ENCODE measurements at regions not wholly inside any gene's neighbourhood (a gene's known extent, or its start where the extent isn't known, plus 50 kb on each side); places are given as distances from the start of the nearest gene placed in this dataset.

DNA sequence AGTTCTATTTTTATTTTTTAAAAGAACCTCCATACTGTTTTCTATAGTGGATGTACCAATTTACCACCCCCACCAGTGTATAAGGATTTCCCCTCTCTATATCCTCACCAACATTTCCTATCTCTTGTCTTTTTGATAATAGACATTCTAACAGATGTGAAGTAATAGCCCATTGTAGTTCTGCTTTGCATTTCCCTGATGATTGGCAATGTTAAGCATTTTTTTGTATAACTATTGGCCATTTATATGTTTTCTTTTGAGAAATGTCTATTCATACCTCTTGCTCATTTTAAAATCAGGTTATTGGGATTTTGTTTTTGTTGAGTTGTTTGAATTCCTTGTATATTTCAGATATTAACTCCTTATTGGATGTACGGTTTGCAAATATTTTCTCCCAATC lies 251.1 kb upstream of the HTR2C start:
- in situ Hi-C loops (cut with MboI; ENCODE audit: low pct_unique_long_range_greater_than_20kb, low sequenced_read_pairs), result no loop called here
- DNase-seq, result peak; percentile 61

DNA sequence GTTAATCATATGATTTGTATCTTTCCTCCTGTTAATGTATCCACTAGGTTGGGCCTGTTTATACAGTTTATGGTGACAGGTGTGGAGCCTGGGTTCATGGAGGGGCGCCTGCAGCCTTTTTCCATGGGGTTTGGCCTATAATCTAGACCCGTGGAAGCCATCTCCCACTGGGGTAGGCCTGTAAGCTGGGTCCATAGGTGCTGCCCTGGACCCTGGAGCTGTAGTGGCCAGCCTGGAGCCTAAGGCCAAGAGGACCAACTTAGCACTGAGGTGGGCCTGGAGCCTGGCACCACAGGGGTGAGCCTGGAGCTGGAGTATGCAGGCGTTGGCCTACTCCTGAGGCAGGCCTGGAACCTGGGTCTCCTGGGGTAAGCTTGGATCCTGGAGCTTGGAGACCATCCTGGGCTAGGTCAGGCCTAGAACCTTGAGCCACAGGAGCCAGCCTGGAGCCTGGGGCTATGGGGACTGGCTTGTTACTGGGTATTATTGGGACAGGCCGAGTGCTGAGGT lies 249.4 kb upstream of the HTR2C start:
- in situ Hi-C loops (cut with MboI; ENCODE audit: low pct_unique_long_range_greater_than_20kb, low sequenced_read_pairs), result no loop called here
- DNase-seq, result no peak

DNA sequence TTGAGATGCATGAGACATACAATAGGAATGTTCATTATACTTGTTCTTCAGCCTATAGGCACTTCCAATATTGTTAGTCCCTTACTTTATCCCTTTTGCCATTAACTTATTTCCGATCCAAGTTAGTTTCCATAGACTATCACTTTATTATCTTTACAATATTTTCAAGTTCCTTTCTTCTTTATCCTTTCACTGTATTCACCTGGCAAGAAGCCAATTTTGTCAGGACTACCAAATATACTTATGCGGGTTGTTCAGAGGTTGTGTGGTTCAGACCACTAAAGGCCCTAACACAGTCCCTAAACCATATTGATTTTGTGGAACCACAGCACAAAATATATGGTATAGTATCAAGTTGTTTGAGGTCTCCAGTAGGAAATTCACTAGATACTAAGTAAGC lies 245.0 kb upstream of the HTR2C start:
- in situ Hi-C loops (cut with MboI; ENCODE audit: low pct_unique_long_range_greater_than_20kb, low sequenced_read_pairs), result no loop called here
- no peak for DNase-seq

DNA sequence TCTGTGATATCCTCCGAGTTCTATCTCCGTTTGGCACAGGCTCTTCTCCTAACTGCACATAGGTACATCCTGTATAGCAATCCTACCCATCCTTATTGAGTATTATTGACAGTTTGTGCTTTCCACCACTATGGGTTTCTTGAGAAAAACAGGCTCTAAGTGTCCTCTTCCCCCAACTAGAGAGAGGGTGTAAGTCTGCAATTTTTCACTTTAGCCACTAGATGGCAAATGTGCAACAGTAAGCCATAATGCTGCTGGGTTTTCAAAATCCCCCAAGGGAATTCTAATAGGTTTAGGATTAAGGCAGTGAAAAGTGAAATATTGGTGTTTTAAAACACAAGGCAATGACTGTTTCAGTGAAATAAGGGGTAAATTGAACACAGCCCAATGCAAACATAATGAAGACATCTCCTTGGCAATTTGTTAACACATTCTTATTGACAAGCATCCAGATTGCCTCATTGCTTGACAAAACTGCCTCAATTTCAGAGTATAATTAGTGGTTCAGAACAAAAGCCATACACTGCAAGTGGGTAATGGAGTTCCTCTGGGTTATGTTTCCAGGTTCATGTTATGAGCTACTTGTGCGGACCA lies 239.0 kb upstream of the HTR2C start:
- in situ Hi-C loops (cut with MboI; ENCODE audit: low pct_unique_long_range_greater_than_20kb, low sequenced_read_pairs), result no loop called here
- peak; percentile 67 for DNase-seq

DNA sequence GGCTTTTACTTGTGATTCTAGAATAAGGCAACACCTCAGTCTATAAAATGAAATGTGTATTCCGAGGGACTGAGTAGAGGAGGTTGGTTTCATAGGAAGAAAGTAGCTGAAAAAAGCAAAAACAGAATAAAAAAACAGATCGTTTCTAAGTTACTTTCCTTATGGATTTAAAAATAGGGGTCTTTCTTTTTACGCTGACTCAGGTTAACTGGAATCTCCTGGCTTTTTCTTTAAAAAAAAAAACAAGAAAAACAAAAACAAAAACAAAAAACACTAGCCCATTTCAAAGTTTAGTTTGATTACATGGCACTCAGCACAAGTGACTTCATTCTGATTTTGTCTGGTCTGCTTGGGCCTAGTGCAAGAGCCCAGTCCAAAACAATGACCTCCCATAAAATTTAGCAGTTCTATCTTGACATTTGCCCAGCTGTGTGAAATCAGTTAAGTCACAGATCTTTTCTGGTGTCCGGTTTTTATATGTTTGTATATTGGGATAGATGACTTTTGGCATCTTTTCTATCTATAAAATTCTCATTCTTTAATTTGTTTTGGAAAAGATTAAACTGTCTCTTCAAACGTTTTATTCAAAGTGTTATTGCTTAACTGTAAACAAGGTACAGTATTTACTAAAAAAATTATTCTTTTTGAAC lies 222.7 kb upstream of the HTR2C start:
- DNase-seq, result no peak

DNA sequence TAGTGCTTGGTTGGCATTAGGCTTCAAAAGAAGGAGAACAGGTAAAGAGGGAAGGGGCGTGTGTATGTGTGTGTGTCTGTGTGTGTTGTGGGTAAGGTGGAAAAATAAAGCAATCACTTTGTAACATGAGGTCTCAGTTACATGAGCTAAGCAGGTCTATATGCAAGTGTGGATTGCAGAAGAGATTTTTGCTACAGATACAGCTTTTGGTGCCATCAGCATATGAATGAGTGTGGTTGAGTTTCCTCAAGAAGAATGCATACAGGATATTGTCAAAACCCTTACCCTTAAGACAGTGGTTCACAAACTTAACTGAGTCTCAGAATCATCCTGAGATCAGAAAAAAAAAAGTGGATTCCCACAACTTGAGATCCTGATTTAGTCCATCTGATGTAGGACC lies 220.5 kb upstream of the HTR2C start:
- no peak for DNase-seq
- in situ Hi-C loops (cut with MboI; ENCODE audit: low pct_unique_long_range_greater_than_20kb, low sequenced_read_pairs), result no loop called here

More for the DNA sequence above, 222.7 kb upstream of the HTR2C start:
- in situ Hi-C loops (cut with MboI; ENCODE audit: low pct_unique_long_range_greater_than_20kb, low sequenced_read_pairs), result no loop called here

DNA sequence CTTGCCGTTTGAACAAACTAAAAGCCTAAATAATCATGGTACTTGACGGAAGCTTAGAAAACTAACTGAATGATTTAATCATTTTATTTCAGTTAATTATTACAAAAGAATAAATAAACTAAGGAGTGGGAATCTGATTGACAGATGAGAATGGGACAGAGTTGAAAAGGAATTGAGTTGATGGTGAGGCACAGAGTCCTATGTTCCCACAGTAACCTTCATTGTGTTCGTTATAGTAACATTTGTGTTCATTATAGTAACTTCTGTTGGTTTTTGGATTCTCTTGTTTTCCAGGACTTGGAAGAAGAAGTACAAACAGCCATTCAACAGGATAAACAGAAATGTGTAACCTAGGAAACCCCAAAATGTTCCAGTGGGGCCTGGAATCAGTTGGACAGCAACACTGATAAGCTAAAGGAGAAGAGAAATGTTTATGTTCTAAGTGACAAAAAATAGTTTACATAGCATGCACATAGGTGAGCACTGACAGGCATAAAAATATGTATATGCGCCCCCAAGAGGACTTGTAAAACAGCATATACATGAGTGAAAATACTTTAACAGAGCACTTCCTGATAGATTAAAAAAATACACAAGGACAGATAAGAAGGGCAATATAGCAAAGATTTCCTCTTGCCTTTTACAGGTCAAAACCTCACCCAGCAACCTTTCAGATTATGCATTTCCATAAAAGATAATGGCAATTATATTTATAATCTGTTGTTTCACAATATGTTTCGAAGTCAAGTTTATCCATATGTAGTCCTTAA lies 218.6 kb upstream of the HTR2C start:
- in situ Hi-C loops (cut with MboI; ENCODE audit: low pct_unique_long_range_greater_than_20kb, low sequenced_read_pairs), result no loop called here

DNA sequence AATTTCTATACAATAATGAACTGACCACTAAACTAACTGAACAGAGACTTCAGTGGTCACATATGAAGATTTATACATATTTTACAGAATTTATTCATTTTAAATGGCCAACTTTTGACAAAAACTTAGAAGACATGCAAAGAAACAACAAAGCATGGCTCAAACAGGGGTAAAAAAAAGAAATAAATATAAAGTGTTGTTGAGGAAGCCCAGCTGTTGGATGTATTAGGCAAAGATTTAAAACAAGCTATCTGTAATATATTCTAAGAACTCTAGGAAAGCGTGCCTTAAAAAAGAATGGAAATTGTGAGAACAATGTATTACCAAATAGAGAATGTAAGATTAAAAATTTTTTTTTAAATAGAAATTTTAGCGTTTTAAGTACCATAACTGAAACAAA lies 210.9 kb upstream of the HTR2C start:
- in situ Hi-C loops (cut with MboI; ENCODE audit: low pct_unique_long_range_greater_than_20kb, low sequenced_read_pairs), result no loop called here
- no peak for DNase-seq

More for the DNA sequence above, 218.6 kb upstream of the HTR2C start:
- peak; percentile 19 for DNase-seq

DNA sequence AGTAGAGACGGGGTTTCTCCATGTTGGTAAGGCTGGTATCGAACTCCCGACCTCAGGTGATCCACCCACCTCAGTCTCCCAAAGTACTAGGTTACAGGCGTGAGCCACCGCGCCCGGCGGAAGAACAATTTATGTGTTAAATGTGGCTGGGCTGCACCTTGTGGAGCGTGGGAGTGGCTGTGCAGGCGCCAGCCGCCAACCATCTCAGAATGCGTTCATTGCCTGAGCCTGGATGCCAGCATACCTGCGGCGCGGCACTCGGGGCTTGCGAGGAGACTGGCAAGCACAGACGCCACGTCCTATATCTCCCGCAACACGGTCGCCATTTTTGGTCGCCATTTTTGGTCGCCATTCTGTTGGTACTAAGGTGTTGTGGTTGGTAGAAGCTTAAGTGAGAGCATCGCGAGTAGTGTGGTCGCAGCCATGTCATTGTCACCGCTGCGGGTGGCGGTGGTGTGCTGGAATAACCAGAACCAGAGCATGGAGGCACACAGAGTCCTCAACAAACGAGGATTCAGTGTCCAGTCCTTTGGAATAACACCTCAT lies 193.6 kb upstream of the HTR2C start:
- in situ Hi-C loops (cut with MboI; ENCODE audit: low pct_unique_long_range_greater_than_20kb, low sequenced_read_pairs), result no loop called here
- DNase-seq, result no peak
